Gastroesophageal sphincter (tissue), 3 donors: ENCODE measurements at regions not wholly inside any gene's neighbourhood (a gene's known extent, or its start where the extent isn't known, plus 50 kb on each side); places are given as distances from the start of the nearest gene placed in this dataset.
"Not testable (repeated sequence)": the region's sequence is repeated elsewhere in the genome, so short reads cannot be mapped to it uniquely, and the experiment has no call there.

Source experiments
- POLR2AphosphoS5 ChIP-seq: sonication (generic); formaldehyde crosslinking; IDR thresholded peaks from one replicate; pipeline ENCODE4 v1.6.1; 2017; ENCODE audit warnings: antibody characterized with exemption
- TF ChIP-seq, protein P1 (sequence below), 4 experiments: fragments of 200-600 bp in 2 of 4; fragments of 450-650 bp in 2 of 4; sonication (generic) in 1 of 4; IDR thresholded peaks; one replicate each; pipeline ENCODE4 v1.5.1; 2017 to 2019; ENCODE audit warnings: antibody characterized with exemption in 4 of 4, mild to moderate bottlenecking in 2 of 4, moderate library complexity in 2 of 4

DNA sequence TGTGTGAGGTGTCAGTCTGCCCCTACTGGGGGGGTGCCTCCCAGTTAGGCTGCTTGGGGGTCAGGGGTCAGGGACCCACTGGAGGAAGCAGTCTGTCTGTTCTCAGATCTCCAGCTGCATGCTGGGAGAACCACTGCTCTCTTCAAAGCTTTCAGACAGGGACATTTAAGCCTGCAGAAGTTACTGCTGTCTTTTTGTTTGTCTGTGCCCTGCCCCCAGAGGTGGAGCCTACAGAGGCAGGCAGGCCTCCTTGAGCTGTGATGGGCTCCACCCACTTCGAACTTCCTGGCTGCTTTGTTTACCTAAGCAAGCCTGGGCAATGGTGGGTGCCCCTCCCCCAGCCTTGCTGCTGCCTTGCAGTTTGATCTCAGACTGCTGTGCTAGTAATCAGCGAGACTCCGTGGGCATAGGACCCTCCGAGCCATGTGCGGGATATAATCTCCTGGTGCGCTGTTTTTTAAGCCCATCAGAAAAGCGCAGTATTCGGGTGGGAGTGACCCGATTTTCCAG, 153.7 kb upstream of the RXFP1 start:
- TF ChIP-seq, protein P1, sequence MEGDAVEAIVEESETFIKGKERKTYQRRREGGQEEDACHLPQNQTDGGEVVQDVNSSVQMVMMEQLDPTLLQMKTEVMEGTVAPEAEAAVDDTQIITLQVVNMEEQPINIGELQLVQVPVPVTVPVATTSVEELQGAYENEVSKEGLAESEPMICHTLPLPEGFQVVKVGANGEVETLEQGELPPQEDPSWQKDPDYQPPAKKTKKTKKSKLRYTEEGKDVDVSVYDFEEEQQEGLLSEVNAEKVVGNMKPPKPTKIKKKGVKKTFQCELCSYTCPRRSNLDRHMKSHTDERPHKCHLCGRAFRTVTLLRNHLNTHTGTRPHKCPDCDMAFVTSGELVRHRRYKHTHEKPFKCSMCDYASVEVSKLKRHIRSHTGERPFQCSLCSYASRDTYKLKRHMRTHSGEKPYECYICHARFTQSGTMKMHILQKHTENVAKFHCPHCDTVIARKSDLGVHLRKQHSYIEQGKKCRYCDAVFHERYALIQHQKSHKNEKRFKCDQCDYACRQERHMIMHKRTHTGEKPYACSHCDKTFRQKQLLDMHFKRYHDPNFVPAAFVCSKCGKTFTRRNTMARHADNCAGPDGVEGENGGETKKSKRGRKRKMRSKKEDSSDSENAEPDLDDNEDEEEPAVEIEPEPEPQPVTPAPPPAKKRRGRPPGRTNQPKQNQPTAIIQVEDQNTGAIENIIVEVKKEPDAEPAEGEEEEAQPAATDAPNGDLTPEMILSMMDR (IDR thresholded peaks at IDR 0.05): not testable (repeated sequence)
- TF ChIP-seq POLR2AphosphoS5: not testable (repeated sequence)
